ENCODE measurements at regions not wholly inside any gene's neighbourhood (a gene's known extent, or its start where the extent isn't known, plus 50 kb on each side); places are given as distances from the start of the nearest gene placed in this dataset.

DNA sequence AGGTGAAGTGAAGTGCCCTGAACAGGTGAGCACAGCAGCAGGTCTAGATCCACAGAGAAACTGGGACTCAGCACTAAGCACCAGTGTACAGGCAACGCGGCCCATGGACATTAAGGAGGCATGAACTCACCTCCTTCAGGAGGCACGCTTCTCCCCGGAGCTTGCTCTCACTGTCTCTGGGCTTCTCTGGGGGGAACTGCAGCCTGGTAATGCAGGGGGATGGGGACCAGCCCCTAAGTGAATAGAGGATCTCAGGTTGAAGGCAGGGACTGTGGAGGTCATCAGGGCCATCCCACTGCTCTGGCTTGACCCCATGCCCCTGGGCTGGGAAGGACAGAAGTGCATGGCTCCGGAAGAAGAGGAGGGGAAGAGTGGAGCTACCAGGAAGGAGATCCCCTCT is 495.6 kb upstream of the B3GAT1 start:
- DNase-seq (ENCODE audit: low spot score) = no peak

DNA sequence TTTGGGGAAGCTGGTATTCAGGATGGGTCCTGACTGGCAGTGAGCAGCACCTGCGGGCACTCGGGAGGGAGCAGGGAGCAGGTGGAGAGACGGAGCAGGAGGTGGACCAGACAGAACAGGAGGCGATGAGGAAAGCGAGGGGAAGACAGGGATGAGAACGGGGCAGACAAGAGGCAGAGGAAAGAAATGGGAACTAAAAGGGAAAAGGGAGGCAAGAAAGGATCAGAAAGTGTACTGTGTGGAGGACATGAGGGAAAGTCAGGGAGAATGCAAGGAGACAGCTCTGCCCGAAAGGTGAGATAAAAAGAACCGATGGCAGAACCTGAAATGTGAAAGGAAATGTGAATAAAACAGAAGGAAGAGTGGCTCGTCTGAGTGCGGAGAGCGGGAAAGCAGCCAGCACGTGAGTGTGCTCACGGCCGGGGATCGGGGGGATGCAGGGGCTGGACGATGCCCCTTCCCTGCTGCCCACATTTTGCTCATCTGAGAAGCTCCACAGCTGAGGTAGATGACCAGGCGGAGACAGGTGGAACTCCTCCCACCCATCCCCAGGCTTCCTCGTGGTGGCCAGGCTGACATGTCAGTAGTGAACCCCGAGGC is 494.4 kb upstream of the B3GAT1 start:
- no peak for DNase-seq (ENCODE audit: low spot score)

DNA sequence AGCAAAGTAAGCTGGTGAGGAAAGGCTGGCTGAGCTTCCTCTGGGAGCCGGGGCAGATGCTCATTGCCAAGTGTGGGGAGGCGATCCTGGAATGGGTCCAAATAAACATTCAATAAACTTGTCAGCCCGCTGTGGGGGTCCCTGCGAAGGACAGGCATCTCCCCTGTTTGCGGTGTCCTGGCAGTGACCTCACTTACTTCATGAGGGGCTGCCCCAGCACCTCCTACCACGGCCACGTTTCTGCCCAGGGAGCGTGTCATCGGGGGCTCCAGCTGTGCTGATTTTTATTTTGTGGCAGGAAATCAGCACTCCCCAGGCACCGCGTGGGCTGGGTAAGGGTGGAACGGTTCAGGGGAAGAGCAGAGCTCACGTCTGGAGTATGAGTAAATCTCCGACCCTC is 493.9 kb upstream of the B3GAT1 start:
- no peak for DNase-seq (ENCODE audit: low spot score)

DNA sequence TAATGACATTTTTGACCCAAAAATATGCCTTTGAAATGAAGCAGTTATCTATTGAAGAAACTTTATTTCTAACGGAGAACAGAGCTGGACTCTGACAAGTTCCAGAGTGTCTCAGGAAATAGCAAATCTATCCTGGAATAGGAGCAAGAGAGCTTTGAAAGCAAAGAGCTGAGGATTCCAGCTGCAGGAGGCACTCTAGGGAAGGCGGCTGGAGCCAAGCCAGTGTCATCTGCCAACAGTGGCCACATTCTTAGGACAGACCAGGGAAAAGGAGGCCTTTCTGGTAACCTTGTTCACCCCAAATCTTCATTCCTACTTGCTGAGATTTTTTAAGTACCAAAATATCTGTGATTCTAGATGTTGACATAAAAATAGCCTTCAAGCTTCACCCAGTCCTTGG is 493.5 kb upstream of the B3GAT1 start:
- no peak for DNase-seq (ENCODE audit: low spot score)

DNA sequence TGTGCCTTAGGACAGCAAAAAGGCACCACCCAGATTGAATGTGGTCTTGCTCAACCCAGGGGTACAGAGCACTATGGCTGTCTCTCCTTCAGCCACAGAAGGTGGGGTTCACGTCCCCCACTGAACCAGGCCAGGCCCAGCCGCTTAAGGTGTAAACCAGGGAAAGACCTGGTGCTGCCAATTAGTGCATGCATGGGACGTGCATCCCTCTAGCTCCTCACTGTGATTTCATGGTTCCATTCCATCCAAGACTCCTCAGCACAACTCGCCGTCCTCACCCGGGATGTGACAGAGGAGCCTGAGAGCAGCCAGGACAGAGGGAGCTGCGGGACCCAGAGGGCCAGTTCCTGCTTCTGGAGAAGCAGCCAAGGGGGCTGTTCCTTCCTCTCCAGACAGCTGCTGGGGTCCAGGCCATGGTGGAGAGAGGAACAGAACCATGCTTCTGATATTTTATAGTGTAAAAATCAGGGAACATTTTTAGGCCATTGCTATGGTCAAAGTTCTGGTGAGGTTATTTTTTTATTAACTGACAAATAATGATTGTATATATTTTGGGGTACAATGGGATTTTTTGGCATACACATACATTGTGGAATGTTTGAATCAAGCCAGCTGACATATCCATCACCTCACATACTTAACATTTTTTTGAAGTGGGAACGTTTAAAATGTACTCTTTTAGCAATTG is 492.2 kb upstream of the B3GAT1 start:
- DNase-seq (ENCODE audit: low spot score) = no peak

DNA sequence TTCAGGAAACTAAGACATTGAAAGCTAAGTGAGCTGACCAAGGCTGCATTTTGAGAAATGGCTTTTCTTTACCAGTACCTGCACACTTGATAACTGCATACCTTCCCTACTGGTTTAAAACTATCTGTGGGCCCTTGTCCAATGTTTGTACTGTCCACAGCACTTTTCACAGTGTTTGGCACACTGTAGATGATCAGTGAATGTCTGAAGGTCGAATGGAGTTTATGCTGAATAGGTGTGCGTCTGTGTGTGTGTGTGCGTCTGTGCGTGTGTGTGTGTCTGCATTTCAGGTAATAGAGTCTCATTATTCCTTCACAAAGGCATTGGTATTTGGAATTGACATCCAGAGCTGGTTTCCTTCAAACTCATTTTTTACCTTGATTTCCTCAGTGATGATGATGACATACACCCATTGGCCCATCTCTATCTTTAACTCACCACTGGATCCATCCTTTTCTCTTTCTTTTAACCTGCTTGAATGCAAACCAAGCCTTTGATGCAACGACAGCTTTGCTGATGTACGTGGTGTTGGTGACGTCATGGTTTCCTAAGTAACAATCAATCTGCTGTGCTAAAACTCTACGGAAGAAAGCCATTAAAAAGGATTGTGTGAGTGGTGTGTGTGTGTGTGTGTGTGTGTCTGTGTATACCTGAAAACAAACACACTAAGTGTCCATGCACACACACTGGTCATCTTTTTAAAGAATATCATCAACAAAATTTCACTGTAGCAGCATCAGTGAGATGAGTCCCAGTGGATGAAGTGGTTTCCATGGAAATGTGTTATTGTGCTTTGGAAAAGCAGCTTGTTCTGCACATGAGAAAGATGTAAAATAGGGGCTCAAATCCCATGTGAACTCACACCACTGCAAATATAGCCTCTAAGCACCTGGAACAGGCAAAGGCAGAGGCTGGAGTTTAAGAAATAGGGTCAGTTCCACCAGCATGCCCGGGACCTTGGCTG is 490.2 kb upstream of the B3GAT1 start:
- no peak for DNase-seq (ENCODE audit: low spot score)

DNA sequence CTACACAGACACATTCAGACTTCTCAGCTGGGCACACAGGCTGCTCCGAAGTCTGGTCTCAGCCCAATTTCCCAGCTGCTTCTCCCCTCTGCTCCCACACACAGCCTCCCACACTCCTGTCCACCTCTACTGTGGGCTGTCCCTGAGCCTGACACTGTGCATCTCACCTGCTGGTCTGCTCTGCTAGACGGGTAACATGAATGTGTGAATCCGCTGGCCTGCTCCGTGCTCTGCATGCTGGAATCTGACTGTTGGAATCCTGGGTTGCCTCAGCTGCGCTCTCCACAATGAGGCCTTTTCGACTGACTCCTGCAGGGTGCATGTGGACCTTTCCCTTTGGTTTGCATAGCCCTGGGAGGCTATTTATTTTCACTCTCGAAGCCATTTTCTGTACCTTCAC is 489.5 kb upstream of the B3GAT1 start:
- DNase-seq (ENCODE audit: low spot score) = no peak

DNA sequence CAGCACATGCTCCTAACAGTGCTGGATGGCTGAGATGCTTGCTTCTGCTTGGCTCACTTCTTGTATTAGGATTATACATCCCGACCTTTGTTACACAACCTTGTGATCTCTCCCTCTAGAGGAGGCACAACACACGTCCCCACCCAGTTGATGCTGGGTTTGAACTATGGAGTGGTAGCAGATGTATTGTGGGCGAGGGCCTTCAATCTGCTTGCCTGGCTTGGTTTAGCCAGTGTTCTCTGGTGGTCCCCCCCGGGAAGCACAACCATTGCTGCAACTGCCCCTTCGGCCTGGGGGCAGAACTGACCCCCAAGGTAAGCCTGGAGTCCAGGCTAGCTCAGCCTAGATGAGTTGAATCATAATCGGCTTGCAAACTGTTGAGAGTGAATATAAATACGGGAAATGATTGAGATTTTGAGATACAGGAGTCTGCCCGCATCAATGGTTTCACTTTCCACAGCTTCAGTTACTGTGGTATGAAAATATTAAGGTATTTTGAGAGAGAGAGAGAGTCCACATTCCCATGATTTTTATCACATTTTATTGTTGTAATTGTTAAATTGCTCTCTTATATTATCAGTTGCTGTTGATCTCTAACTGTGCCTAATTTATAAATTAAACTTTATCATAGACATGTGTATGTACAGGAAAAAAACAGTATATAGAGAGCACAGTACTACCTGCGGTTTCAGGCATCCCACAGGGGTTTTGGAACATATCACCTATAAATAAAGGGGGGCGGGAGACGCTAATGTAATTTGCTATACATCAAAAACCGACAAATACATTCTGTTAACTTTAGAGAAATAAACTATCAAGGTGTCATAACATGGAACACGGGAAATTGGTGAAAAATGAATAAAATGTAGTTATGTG is 482.0 kb upstream of the B3GAT1 start:
- no peak for DNase-seq (ENCODE audit: low spot score)

DNA sequence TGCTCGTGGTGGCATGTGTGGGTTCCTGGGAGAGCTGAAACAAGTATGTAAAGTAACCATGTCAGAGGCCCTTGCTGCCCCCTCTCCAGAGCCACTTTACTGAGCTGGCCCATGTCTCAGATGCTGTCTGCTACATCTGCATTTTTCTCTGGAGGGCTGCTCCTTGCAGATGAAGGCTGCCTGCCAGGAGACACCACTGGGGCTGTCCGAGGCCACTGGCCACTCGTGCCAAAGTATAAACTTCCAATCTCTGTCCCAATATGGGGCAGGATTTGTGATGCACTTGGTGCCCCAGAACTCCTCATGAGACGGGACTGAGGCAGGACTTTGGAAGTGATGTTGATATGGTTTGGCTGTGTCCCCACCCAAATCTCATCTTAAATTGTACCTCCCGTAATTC is 478.4 kb upstream of the B3GAT1 start:
- no peak for DNase-seq (ENCODE audit: low spot score)

DNA sequence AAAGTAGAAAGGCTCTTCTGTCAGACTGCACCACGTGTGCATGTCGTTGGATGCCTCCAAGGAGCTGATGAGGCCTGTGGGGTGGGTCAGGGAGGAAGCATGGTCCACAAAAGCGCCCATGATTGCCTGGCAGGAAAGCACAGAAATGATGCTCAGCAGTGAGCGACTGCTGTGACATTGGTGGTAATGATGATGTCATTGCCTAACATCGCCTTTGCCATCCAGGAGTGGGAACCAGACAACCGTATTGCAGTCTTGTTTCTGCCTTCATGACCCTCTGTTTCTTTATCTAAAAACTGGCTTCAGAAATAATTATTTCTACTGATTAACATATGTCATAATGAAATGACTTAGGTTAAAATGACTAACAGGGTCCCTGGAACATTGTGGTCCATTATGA is 477.8 kb upstream of the B3GAT1 start:
- DNase-seq (ENCODE audit: low spot score) = no peak

DNA sequence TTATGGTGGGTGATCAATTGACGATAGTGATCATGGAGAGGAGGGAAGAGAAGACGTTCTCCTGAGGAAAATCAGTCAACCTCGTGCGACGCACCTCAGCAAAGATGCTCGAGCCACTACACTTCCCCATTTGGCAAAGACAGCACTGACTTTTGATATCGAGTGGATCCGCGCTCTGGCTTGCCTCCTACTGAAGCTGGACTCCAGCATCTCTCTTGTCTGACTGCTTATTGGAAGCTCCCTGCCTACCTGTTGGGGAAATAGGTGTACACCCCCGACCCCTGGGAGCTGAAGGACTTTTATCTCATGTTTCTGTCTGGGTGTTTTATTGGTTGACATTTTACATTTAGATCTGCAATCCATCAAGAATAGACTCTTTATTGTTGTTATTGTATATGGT is 476.8 kb upstream of the B3GAT1 start:
- DNase-seq (ENCODE audit: low spot score) = no peak

DNA sequence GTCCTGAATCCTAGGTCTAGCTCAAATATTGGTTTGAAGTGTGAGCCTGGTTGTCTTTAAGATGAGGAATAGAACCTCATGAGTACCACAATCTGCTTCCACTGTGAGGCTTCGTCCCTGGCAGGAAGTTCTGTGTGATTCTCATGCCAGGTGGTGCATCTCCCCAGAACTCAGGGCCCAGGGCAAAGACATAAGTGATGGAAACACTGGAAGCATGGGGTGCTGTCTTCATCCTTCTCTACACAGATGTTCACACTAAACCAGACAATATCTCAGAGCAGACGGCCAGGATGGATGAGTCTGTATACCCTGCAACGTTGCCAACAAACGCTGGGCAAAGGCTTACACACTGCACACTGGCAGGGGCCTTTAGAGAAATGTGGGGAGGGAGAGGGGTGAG is 475.9 kb upstream of the B3GAT1 start:
- no peak for DNase-seq (ENCODE audit: low spot score)

DNA sequence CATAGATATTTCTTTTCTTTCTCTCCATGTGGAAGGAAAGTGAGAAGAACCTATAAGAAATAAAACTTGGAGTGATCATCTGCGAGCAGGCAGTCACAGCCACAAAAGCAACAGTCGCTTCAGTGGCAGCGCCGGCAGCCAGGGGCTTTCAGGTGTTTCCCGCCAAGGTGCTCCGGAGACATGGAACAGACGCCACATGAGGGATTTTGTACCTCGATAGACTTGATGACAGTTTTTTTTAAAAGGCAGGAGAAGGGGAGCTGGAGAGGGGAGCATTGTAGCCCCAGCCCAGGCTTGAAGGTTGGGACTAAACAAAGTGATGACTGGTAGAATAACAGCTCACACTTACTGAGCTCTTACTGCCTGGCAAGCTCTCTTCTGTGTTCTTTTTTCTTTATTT is 471.4 kb upstream of the B3GAT1 start:
- DNase-seq (ENCODE audit: low spot score) = no peak

DNA sequence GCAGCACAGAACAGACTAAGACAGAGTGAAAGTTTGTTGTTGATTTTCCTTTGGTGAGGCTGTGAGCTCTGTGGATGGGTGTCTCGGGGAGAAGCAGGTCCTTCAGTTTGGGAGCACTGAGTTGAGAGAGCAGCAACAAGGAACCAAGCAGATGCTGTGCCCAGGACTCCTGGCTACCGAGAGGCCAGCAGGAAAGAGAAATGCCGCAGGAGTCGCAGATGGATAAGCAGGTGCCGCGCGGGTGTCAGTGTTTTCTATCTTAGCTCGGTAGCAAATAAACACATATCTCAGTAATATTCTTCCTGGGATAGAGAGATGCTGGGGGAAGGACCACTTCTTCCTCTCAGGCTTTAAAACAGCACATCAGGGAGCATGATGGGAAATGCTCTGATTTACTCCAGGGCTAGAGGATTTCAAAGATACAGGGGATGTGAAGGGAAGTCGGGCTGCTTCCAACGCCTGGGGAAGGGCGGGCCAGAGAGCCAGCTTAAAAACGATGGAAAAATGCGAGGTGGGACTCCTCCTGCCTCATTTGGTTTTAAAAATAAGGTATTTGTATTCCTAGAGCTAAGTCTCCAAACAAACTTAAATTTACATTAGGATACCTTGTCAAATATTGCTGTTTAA is 470.7 kb upstream of the B3GAT1 start:
- DNase-seq (ENCODE audit: low spot score) = no peak

DNA sequence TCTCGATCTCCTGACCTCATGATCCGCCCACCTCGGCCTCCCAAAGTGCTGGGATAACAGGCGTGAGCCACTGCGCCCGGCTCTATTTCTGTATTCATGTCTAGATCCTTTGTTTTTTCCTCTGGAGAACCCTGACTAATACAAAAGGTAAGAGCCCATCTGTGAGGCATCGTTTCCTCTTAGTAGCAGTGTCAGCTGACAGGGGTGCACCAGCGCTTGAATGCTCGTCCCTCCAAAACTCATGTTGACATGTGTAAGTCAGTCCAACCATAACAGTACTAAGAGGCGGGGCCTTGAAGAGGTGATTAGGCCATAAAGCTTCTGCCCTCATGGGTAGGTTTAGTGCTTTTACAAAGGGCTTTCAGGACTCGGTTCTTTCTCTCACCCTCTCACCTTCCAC is 470.1 kb upstream of the B3GAT1 start:
- no peak for DNase-seq (ENCODE audit: low spot score)

DNA sequence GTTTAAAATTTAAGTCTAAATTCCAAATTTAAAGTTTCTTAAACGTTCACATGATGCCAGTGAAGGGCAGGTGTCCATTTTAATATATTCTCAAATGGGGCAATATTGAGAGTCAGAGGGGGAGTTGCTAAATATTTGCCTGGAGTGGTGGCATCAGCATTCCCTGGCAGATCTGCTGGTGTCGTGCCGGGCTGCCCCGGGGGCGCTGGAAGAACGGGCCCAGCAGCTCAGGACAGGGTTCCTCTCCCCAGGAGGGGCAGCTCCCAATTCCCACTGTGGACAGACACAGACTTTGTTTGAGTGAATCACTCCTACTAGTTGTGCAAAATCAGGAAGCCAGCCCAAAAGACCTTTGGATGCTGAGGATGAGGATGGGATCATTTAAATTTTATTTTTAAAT is 468.7 kb upstream of the B3GAT1 start:
- no peak for DNase-seq (ENCODE audit: low spot score)

DNA sequence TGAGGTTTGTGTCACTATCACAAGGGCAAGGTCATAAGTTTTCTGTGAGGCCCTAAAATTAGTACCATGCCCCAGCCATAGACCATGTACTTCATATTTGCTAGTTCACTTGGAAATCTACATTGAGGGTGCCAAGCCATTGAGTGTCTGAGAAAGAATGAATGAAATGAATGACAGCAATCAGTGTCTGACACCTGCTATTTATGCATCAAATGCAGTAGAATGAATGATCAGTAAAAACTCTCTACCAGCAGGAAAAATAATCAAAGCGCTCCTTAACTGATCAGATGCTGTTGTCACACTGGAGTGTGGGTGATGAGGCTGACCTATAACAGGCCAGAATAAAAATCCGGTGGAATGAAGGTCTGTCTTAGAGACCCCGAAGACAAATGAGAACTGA is 467.9 kb upstream of the B3GAT1 start:
- no peak for DNase-seq (ENCODE audit: low spot score)

DNA sequence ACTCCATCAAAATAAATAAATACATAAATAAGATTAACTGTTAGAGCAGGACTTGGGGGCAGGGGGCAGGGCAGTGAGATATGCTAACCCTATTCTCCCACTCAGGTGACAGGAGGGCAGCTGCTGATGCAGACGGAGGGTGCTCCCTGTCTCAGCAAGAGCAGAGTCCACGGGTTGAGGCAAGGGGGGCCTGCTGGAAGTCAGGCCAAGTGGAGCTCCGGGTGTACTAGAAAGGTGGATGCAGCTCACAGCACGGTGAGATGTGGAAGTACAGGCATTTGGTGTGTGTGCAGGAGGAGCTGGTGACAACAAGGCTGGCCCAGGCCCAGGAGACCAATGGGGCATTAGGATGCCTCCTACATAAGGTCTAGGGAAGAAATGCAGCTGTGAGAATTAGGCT is 467.3 kb upstream of the B3GAT1 start:
- no peak for DNase-seq (ENCODE audit: low spot score)

DNA sequence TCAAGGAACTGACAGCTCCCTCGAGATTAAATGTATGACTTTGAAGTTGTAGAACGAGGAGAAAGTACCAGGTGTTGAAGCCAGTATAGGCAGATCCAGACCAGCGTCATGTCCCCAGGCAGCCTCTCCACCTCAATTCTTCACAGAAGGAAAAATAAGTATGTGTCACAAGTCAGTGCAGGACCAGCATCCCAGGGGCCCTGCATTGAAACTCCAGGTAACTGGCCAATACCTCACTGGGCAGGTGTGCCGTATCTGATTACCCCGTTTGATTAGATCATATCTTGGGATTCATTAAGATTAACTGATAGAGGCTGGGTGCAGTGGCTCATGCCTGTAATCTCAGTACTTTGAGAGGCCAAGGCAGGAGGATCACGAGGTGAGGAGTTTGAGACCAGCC is 466.7 kb upstream of the B3GAT1 start:
- no peak for DNase-seq (ENCODE audit: low spot score)

DNA sequence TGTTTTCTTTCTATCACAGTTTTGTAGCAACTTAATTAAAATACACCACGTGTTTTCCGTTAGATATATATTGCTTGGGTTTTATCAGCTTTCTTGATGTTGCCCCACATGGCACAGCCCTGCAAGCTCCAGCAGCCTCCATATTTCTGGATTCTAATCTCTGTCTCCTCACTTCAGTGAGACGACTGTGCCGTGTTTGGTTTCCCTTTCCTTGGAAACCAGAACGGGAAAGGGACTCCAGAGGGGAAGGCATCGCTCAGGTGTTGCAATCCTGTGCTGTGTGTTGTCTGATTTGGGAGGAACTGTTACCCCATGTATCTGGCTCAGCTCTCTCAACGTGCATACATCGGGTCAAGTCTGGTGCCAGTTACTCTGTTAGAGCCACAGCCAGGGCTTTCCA is 464.2 kb upstream of the B3GAT1 start:
- no peak for DNase-seq (ENCODE audit: low spot score)

DNA sequence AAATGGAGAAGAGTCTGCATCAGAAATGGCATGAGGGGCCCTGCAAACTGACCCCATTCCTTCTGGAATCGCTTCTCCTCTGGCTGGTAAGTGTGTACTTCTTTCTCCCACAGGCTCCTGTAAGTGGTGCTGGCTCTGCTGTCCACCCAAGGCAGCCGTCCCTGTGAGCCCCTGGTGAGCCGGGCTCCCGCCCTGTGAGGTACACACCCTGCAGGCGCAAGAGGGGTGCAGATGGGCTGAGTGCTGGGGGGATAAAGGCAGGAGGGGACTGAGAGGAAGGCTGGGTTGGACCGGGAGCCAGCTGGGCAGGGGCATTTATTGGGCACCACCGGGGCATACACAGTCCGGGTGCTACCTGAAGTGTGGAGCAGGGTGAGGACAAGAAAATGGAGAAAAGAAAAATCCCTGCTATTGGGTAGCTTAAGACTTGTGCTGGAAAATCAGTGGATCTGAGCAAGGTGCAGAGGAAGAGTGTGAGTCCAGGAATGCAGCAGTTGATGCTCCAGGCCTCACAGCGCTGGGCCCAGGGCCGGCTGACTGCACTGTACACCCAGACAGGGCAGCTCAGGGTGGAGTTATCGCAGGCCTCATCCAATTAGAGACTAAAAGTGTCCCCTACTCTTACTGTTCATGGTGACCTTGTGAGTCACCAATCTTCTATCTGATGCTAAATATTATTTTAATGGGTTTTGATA is 455.1 kb upstream of the B3GAT1 start:
- no peak for DNase-seq (ENCODE audit: low spot score)

Data from iPS-NIHi11 (cell line).